ENCODE measurements at regions not wholly inside any gene's neighbourhood (a gene's known extent, or its start where the extent isn't known, plus 50 kb on each side); places are given as distances from the start of the nearest gene placed in this dataset.

GRCh38 chr7:41199136-41199535, 503.8 kb downstream of the INHBA start:
- DNase-seq (ENCODE audit: insufficient read length, low spot score) = no peak
- no peak for TF ChIP-seq CTCF (IDR thresholded peaks at IDR 0.05; ENCODE audit: insufficient read depth, missing control alignments)
- FAIRE-seq = no peak

- DNase-seq (ENCODE audit: insufficient read length, low spot score) (no peak), FAIRE-seq (no peak)
- no peak for TF ChIP-seq CTCF (IDR thresholded peaks at IDR 0.05; ENCODE audit: insufficient read depth, missing control alignments)
Measured at GRCh38 chr7:41198502-41198901, 504.4 kb downstream of the INHBA start.

- no peak for FAIRE-seq
- no peak for DNase-seq (ENCODE audit: insufficient read length, low spot score)
Measured at GRCh38 chr7:41197769-41198168, 505.1 kb downstream of the INHBA start.

GRCh38 chr7:41193738-41194282, 509.1 kb downstream of the INHBA start:
- TF ChIP-seq CTCF (IDR thresholded peaks at IDR 0.05; ENCODE audit: insufficient read depth, missing control alignments) = no peak
- FAIRE-seq (no peak), DNase-seq (ENCODE audit: insufficient read length, low spot score) (no peak)

More at GRCh38 chr7:41197769-41198168, 505.1 kb downstream of the INHBA start:
- TF ChIP-seq CTCF (IDR thresholded peaks at IDR 0.05; ENCODE audit: insufficient read depth, missing control alignments) = no peak

GRCh38 chr7:41190581-41190980, 512.3 kb downstream of the INHBA start:
- DNase-seq (ENCODE audit: insufficient read length, low spot score) = no peak
- FAIRE-seq = no peak
- no peak for TF ChIP-seq CTCF (IDR thresholded peaks at IDR 0.05; ENCODE audit: insufficient read depth, missing control alignments)

- no peak for TF ChIP-seq CTCF (IDR thresholded peaks at IDR 0.05; ENCODE audit: insufficient read depth, missing control alignments)
- FAIRE-seq (no peak), DNase-seq (ENCODE audit: insufficient read length, low spot score) (no peak)
Measured at GRCh38 chr7:41189866-41190265, 513.0 kb downstream of the INHBA start.

GRCh38 chr7:41188163-41189130, 514.4 kb downstream of the INHBA start:
- DNase-seq (ENCODE audit: insufficient read length, low spot score) (no peak), FAIRE-seq (no peak)
- no peak for TF ChIP-seq CTCF (IDR thresholded peaks at IDR 0.05; ENCODE audit: insufficient read depth, missing control alignments)

Data from D721Med (cell line).